H1 (cell line): ENCODE measurements at regions not wholly inside any gene's neighbourhood (a gene's known extent, or its start where the extent isn't known, plus 50 kb on each side); places are given as distances from the start of the nearest gene placed in this dataset.

Experiments used
- CTCF ChIA-PET: fragments of 300-600 bp; sonication (Branson Sonifier 250); formaldehyde crosslinking; loops from one replicate; lab custom pipeline; 2021; ENCODE audit not compliant: partially characterized antibody; lab: Charles Lee
- POLR2A ChIA-PET: fragments of 300-600 bp; sonication (Branson Sonifier 250); formaldehyde crosslinking; loops from one replicate; lab custom pipeline; 2021; ENCODE audit warnings: inconsistent platforms; ENCODE audit not compliant: partially characterized antibody; lab: Charles Lee
- DNase-seq, 2 experiments: peaks; one replicate each; pipeline versions ENCODE4 v3.0.0 to v3.0.0-alpha.2; 2010 to 2022; ENCODE audit warnings: low spot score in 2 of 2, low read depth in 1 of 2, mixed read lengths in 1 of 2
- FAIRE-seq: peaks from 2 replicates; lab custom pipeline; 2011; peaks lifted over from hg19 to GRCh38; lab: Jason Lieb, UNC
- H2AFZ ChIP-seq: 2 replicates; pipeline ENCODE4 v1.8.1; 2012; ENCODE audit warnings: low read length, inconsistent platforms
- H2AK5ac ChIP-seq: 2 replicates; pipeline ENCODE4 v1.6.1; 2013; ENCODE audit warnings: low read depth, low read length
- H2BK120ac ChIP-seq: replicated peaks from 2 replicates; pipeline ENCODE3; 2013; ENCODE audit warnings: low read depth, low read length, inconsistent platforms
- H2BK12ac ChIP-seq: 2 replicates; pipeline ENCODE4 v1.6.1; 2013; ENCODE audit warnings: low read depth, low read length
- H2BK15ac ChIP-seq: 2 replicates; pipeline ENCODE4 v1.6.1; 2013; ENCODE audit warnings: low read length
- H2BK20ac ChIP-seq: 2 replicates; pipeline ENCODE4 v1.6.1; 2013; ENCODE audit warnings: low read length
- H2BK5ac ChIP-seq: 2 replicates; pipeline ENCODE4 v1.6.1; 2013; ENCODE audit warnings: low read depth, low read length
- H3K14ac ChIP-seq: 2 replicates; pipeline ENCODE4 v1.6.1; 2013; ENCODE audit warnings: inconsistent platforms; ENCODE audit not compliant: insufficient read length
- H3K18ac ChIP-seq: 2 replicates; pipeline ENCODE4 v1.6.1; 2013; ENCODE audit warnings: low read length; ENCODE audit errors: extremely low read depth
- H3K23ac ChIP-seq: 2 replicates; pipeline ENCODE4 v1.6.1; 2013; ENCODE audit warnings: inconsistent platforms; ENCODE audit not compliant: insufficient read length
- H3K23me2 ChIP-seq: 2 replicates; pipeline ENCODE4 v1.6.1; 2013; ENCODE audit warnings: low read depth, low read length
- H3K27ac ChIP-seq: 2 replicates; pipeline ENCODE4 v1.6.1; 2011; ENCODE audit warnings: low read depth, low read length, inconsistent platforms
- H3K27me3 ChIP-seq, 4 experiments: replicated peaks in 1 of 4; 1 replicate in 1 of 4; 2 replicates in 3 of 4; pipeline versions ENCODE4 v1.6.1 to v1.8.1; 2011 to 2013; ENCODE audit warnings: low read length in 3 of 4, mild to moderate bottlenecking in 3 of 4, inconsistent platforms in 2 of 4, mixed read lengths in 2 of 4, moderate library complexity in 1 of 4; ENCODE audit not compliant: control insufficient read depth in 3 of 4, insufficient read depth in 3 of 4; ENCODE audit errors: extremely low read depth in 1 of 4
- H3K36me3 ChIP-seq, 4 experiments: 2 replicates each; pipeline versions ENCODE4 v1.6.1 to v1.8.1; 2011 to 2013; ENCODE audit warnings: mild to moderate bottlenecking in 4 of 4, low read length in 3 of 4, moderate library complexity in 2 of 4, control low read depth in 1 of 4, inconsistent platforms in 1 of 4; ENCODE audit not compliant: insufficient read depth in 4 of 4, control insufficient read depth in 2 of 4
- H3K4ac ChIP-seq: replicated peaks from 2 replicates; pipeline ENCODE3; 2013; ENCODE audit warnings: low read length, low read depth, mixed read lengths, inconsistent platforms; ENCODE audit not compliant: insufficient read length
- H3K4me1 ChIP-seq, 4 experiments: replicated peaks in 1 of 4; 1 replicate in 1 of 4; 2 replicates in 3 of 4; pipeline versions ENCODE4 v1.6.1 to v1.8.1; 2011 to 2013; ENCODE audit warnings: low read length in 3 of 4, inconsistent platforms in 2 of 4, mixed read lengths in 1 of 4; ENCODE audit not compliant: insufficient read depth in 4 of 4, control insufficient read depth in 3 of 4
- H3K4me2 ChIP-seq, 2 experiments: 2 replicates each; pipeline versions ENCODE4 v1.6.1 to v1.8.1; 2011 to 2013; ENCODE audit warnings: low read depth in 2 of 2, low read length in 2 of 2, control low read depth in 1 of 2, inconsistent platforms in 1 of 2, mild to moderate bottlenecking in 1 of 2; ENCODE audit not compliant: insufficient read depth in 1 of 2
- H3K4me3 ChIP-seq, 4 experiments: fragments of 200-600, 300-600 bp in 1 of 4; sonication (generic), shearing (Covaris generic), sonication (Bioruptor Twin) in 1 of 4; 2 replicates each; pipeline versions ENCODE4 v1.5.1 to v1.8.1; 2011 to 2016; ENCODE audit warnings: low read length in 4 of 4, low read depth in 3 of 4, control low read depth in 2 of 4, inconsistent platforms in 2 of 4, mild to moderate bottlenecking in 2 of 4, mixed read lengths in 1 of 4, moderate library complexity in 1 of 4; ENCODE audit not compliant: insufficient read depth in 2 of 4; ENCODE audit errors: extremely low read depth in 1 of 4
- H3K56ac ChIP-seq: replicated peaks from 2 replicates; pipeline ENCODE3; 2013; ENCODE audit warnings: low read depth, mild to moderate bottlenecking, mixed read lengths, low read length, inconsistent platforms; ENCODE audit not compliant: insufficient read length
- H3K79me1 ChIP-seq: 2 replicates; pipeline ENCODE4 v1.6.1; 2013; ENCODE audit warnings: low read depth, low read length, control low read depth
- H3K79me2 ChIP-seq, 2 experiments: 2 replicates each; pipeline versions ENCODE4 v1.6.1 to v1.8.1; 2012 to 2013; ENCODE audit warnings: low read length in 2 of 2, mild to moderate bottlenecking in 2 of 2, inconsistent platforms in 1 of 2; ENCODE audit not compliant: insufficient read depth in 2 of 2, control insufficient read depth in 1 of 2
- H3K9ac ChIP-seq, 4 experiments: replicated peaks in 1 of 4; 1 replicate in 1 of 4; 2 replicates in 3 of 4; pipeline versions ENCODE4 v1.6.1 to v1.8.1; 2011 to 2013; ENCODE audit warnings: low read depth in 3 of 4, low read length in 3 of 4, control low read depth in 2 of 4, mild to moderate bottlenecking in 2 of 4, moderate library complexity in 2 of 4, inconsistent platforms in 1 of 4; ENCODE audit errors: extremely low read depth in 1 of 4
- H3K9me3 ChIP-seq, 2 experiments: 2 replicates each; pipeline versions ENCODE4 v1.6.1 to v1.8.1; 2012 to 2013; ENCODE audit warnings: mild to moderate bottlenecking in 2 of 2, moderate library complexity in 2 of 2, control low read depth in 1 of 2, inconsistent platforms in 1 of 2, low read depth in 1 of 2, low read length in 1 of 2, mixed read lengths in 1 of 2; ENCODE audit not compliant: insufficient read depth in 2 of 2
- H4K20me1 ChIP-seq, 2 experiments: replicated peaks in 1 of 2; 2 replicates each; pipeline versions ENCODE3 to v1.8.1; 2011 to 2013; ENCODE audit warnings: inconsistent platforms in 2 of 2, low read length in 2 of 2, mild to moderate bottlenecking in 1 of 2; ENCODE audit not compliant: insufficient read depth in 2 of 2, control insufficient read depth in 1 of 2
- H4K5ac ChIP-seq: 2 replicates; pipeline ENCODE4 v1.6.1; 2013; ENCODE audit warnings: low read length, low read depth, mixed read lengths, inconsistent platforms; ENCODE audit not compliant: insufficient read length
- H4K8ac ChIP-seq: 2 replicates; pipeline ENCODE4 v1.8.0; 2013; ENCODE audit warnings: mild to moderate bottlenecking, moderate library complexity, low read length, inconsistent platforms; ENCODE audit not compliant: insufficient read depth; ENCODE audit errors: extremely low read depth
- H4K91ac ChIP-seq: replicated peaks from 2 replicates; pipeline ENCODE3; 2013; ENCODE audit warnings: low read length, mixed read lengths, inconsistent platforms; ENCODE audit not compliant: insufficient read length
- ATF2 ChIP-seq: IDR thresholded peaks from 2 replicates; pipeline ENCODE4 v1.6.1; 2012; ENCODE audit warnings: low read length, inconsistent platforms
- CTBP2 ChIP-seq: IDR thresholded peaks from 2 replicates; pipeline ENCODE4 v1.7.0; 2011; ENCODE audit warnings: borderline replicate concordance, mild to moderate bottlenecking, moderate library complexity, mixed read lengths, low read length; ENCODE audit not compliant: insufficient read depth, insufficient read length
- POLR2A ChIP-seq, 2 experiments: IDR thresholded peaks; 1 replicate in 1 of 2; 2 replicates in 1 of 2; pipeline ENCODE4 v1.6.1; 2011; ENCODE audit warnings: low read depth in 2 of 2, low read length in 2 of 2, mild to moderate bottlenecking in 2 of 2; ENCODE audit errors: control extremely low read depth in 1 of 2
- POU5F1 ChIP-seq: IDR thresholded peaks from 2 replicates; pipeline ENCODE4 v1.6.1; 2011; ENCODE audit warnings: low read depth, mild to moderate bottlenecking, low read length, moderate library complexity
- RNF2 ChIP-seq: fragments of 200-900, 300-1000 bp; sonication (generic); IDR thresholded peaks from 2 replicates; pipeline ENCODE4 v1.7.1; 2016; ENCODE audit warnings: borderline replicate concordance, low read depth, mild to moderate bottlenecking, antibody characterized with exemption, low read length; ENCODE audit not compliant: poor library complexity, severe bottlenecking; ENCODE audit errors: missing control alignments
- SIN3A ChIP-seq, 2 experiments: IDR thresholded peaks in 1 of 2; conservative IDR thresholded peaks in 1 of 2; 2 replicates each; pipeline ENCODE4 v1.6.1; 2011 to 2012; ENCODE audit warnings: low read length in 2 of 2, improper control_type of control experiment in 1 of 2, low read depth in 1 of 2, mild to moderate bottlenecking in 1 of 2
- TCF12 ChIP-seq: IDR thresholded peaks from 2 replicates; pipeline ENCODE4 v1.6.1; 2011; ENCODE audit warnings: low read depth, mild to moderate bottlenecking, low read length
- YY1 ChIP-seq: IDR thresholded peaks from 2 replicates; pipeline ENCODE4 v1.6.1; 2011; ENCODE audit warnings: low read depth, mild to moderate bottlenecking, low read length
- WGBS, 2 experiments: shearing (Covaris generic) in 1 of 2; methylation state at CpG; one replicate each; pipeline versions ENCODE4 v1.1.6 to v1.1.7; 2013 to 2015; ENCODE audit warnings: low lambda C conversion rate in 2 of 2, mixed read lengths in 2 of 2, inconsistent platforms in 1 of 2, low coverage in 1 of 2, missing lambda C conversion rate in 1 of 2; ENCODE audit not compliant: insufficient replicate concordance in 2 of 2, insufficient coverage in 1 of 2, insufficient read length in 1 of 2; ENCODE audit errors: extremely low coverage in 1 of 2, missing lambda C conversion rate in 1 of 2; 5-methylcytosine and 5-hydroxymethylcytosine counted together

- Histone ChIP-seq H3K14ac (no peak overlapping the region), H3K9me3 (peaks cover 36 to 43% of the 10 kb centered on the region in 2 experiments), H3K4ac (no peak overlapping the region), H3K18ac (no peak overlapping the region), H3K27me3 (peaks cover 0 to 2% (median 0%) of the 10 kb centered on the region in 4 experiments; a peak in 1 of 7 replicates), H2BK20ac (no peak overlapping the region), H2AFZ (0 out of 2 replicates have a peak overlapping the region, but pooled peaks have one; percentile 32), H3K27ac (no peak overlapping the region), H2BK12ac (no peak overlapping the region), H2BK120ac (no peak overlapping the region), H3K23ac (no peak overlapping the region), H3K9ac (no peak overlapping the region), H3K4me3 (no peak overlapping the region), H4K8ac (no peak overlapping the region), H3K79me2 (no peaks in the 10 kb centered on the region), H3K4me2 (no peak overlapping the region), H3K79me1 (no peaks in the 10 kb centered on the region), H3K56ac (no peak overlapping the region), H3K4me1 (peaks cover 0 to 6% (median 0%) of the 10 kb centered on the region in 4 experiments; a peak in 1 of 7 replicates), H3K36me3 (peaks cover 0 to 15% (median 0%) of the 10 kb centered on the region in 4 experiments; a peak in 4 of 8 replicates), H3K23me2 (no peaks in the 10 kb centered on the region), H4K5ac (no peak overlapping the region), H2BK5ac (no peak overlapping the region), H2AK5ac (no peak overlapping the region), H2BK15ac (no peak overlapping the region), H4K20me1 (no peaks in the 10 kb centered on the region), H4K91ac (no peak overlapping the region)
- 97% methylated on average over 2 of the region's 2 CpGs; no CpG with 5 or more reads in 1 of the 2 experiments for WGBS, 2 experiments
- ChIA-PET CTCF (no interaction called here), POLR2A (no interaction called here)
- no peak for FAIRE-seq
- TF ChIP-seq YY1, result no peak
- TF ChIP-seq RNF2, result no peak
- no peak for TF ChIP-seq CTBP2
- no peak for TF ChIP-seq POLR2A (IDR thresholded peaks at IDR 0.05; ENCODE audit: control extremely low read depth in 1 of 2, low read depth in 2 of 2, low read length in 2 of 2)
- no peak for TF ChIP-seq ATF2
- TF ChIP-seq TCF12, result no peak
- TF ChIP-seq POU5F1, result no peak
- no peak for TF ChIP-seq SIN3A (conservative IDR thresholded peaks at IDR 0.05 in 1 of 2, IDR thresholded peaks at IDR 0.05 in 1 of 2; ENCODE audit: low read depth in 1 of 2, low read length in 2 of 2)
- DNase-seq, result no peak
Measured at GRCh38 chr2:77831060-77831459, 308.9 kb upstream of the LRRTM4 start.
